ENCODE measurements at regions not wholly inside any gene's neighbourhood (a gene's known extent, or its start where the extent isn't known, plus 50 kb on each side); places are given as distances from the start of the nearest gene placed in this dataset.

DNA sequence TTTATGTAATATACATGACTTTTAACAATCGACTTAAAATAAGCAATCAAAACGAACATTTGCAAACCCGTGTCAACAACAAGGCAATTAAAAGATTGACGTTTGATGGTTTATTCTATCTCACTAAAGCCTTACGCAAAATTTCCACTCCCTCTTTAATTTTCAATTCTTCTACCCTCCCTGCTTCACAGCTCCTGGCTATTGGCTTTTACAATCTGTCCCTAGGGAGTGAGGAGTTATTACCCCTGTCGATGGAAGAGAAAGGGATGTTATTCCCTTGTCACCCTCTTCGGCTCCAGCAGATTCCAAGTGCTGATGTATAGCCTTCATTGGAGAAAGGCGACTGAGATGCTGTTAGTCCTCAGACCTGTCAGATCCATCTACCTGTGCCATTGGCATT, 161.3 kb downstream of the ZNF281 start:
- no peak for DNase-seq

DNA sequence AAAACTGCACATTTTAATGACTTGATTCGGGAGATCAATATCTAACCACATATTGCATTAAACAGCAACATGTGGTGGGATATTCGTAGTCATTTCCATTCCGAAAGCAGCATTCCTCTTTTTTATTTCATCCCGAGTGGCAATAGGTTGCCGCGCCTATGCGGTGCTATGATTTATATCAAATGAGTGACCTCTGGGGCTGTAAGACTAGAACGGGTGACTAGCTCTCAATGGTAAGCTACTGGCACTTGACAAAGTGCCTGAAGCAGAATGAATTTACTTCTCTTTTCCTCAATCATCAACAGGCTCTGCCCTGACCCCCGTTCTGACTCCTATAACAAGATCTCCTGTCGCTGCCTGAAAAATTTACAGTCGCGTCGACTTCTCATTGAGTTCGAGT, 162.3 kb downstream of the ZNF281 start:
- no peak for DNase-seq

DNA sequence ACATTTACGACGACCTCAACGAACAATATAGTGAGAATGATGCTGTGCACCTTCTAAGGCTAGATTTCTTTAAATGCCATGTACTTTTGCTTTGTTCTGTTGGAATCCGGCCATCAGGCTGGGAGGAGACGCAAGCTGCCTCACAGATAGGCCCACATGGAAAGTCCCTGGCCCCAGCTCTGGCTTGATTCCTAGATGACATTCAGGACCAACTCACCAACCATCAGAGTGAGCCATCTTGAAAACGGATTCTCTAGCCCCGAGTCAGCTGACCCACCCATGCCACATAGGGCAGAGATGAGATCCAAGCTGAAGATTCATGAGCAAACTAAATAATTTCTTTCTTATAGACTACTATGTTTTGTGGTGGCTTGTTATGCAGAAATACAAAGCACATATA, 164.4 kb downstream of the ZNF281 start:
- peak; percentile 18 for DNase-seq

DNA sequence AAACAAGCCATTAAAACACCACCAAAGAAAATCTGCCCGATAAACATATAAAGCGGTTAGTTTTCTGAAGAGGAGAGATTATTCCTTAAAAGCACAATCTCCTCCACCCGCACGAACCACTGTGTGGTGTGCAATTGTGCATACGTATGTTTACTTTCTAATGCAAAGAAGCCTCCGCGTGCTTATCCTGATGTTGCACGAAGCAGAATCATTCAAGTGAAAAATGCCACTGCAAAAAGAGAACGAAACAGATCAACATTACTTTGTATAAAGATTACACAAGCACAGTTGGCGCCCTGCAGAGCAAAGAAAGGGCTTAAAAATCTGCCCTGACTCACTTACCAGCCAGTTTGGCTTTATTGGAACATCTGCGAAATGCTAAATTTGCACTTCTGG, 166.8 kb downstream of the ZNF281 start:
- DNase-seq: no peak

DNA sequence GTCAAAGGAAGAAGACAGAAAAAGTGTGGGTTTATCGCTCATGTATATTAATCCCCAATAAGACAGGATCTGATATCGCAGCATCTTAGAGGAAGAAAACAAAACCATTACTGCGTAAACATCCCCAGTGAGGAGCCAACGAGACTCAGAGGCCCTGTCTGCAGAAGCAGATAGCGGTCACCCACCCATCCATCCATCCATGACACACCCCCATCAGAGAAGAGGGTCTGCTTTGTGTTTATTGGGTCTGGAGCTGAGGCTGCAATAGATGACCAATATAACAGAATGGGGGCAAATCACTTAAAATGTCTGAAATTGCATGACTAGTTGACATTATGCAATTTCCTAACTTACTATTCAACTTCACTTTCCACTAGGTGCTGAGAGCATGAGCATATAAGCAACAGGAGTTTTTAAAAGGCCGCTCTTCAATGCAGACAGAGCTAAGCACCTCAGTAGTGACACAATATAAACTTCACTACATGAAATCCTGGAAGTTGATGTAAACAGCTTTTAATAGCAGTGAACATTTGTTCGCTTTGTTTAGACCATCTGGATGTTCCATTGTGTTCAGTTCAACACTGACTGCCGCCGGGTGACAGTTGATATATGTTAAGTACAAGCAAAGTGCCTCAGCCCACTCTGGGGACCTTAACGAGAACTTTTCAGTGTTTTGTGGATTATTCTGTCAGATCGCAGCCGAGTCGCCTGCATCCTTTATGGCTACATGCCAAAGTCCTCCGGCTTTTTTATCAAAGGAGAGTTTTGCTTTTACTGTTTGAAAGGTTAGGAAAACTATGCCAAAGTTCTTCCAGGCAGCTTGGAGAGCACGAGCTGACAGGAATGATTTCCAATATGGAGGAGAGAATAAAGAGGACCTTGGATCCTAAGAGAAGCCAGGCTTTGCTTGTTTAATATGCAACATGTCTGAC, 167.5 kb downstream of the ZNF281 start:
- no peak for DNase-seq

DNA sequence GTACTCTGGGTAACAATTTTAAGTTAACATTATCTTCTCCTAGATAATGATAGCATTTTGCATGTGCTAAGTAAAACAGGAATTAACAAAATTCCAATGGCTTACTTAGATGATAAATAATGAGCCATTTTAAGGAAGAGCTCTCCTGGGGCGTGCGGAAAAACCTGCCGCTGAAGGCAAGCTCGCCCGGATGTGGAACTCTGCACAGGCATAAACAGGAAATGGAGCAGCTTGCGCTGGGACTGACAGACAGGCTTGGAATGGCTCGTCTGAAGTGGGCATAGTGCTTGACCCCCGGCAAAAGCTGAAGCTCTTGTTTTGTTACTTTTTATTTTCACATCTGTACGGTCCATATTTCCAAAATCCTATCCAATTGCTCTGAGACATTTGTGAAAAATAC, 169.2 kb downstream of the ZNF281 start:
- DNase-seq: no peak

DNA sequence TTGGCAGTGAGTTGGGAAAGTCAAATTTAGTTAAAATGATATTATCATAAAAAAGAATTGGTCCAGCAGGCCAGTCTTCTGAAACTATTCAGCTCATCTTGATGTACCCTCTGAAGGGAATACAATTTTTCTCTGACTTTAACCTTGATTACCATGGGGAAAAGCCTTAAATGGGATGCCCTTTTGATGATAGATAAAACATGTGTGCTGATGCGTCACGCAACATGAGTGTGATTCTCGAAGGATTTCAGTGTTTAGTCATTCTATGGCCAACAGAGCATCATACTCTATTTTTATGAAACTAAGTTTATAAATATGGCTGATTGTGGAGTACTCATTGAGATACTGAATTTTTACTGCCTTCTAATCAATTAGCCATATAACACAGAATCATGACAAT, 171.5 kb downstream of the ZNF281 start:
- DNase-seq: no peak

DNA sequence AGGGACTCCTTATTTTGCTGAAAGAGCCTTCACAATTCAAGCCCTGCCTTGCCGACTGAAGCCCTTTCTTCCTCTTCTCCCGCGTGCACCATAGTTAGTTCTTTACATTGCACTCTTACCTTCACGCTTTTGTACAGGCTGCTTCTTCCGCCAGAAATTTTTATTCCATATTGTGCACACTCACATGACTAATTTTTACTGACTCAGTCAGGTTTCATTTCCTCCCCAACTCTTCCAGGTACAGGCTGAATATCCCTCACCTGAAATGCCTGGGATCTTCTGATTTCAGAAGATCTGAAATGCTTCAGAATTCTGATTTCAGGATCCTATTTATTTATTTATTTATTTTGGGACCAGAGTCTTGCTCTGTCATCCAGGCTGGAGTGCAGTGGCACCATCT, 172.8 kb downstream of the ZNF281 start:
- DNase-seq: no peak

DNA sequence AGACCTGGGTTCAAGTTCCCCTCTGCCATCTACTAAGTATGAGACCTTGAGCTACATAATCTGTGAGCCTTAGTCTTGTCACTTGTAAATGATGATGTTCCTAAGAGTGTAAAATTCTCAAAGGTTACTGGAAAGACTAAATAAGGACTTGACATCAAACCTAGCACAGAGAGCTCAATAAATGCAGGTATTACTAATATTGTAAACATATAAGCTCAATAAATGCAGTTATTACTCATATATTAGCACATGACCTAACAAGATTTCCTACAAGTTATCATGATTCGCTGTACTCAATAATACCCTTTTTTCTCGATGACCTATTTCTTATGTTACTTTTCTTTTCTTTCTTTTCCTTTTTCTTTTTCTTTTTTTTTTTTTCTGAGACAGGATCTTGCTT, 174.9 kb downstream of the ZNF281 start:
- no peak for DNase-seq

DNA sequence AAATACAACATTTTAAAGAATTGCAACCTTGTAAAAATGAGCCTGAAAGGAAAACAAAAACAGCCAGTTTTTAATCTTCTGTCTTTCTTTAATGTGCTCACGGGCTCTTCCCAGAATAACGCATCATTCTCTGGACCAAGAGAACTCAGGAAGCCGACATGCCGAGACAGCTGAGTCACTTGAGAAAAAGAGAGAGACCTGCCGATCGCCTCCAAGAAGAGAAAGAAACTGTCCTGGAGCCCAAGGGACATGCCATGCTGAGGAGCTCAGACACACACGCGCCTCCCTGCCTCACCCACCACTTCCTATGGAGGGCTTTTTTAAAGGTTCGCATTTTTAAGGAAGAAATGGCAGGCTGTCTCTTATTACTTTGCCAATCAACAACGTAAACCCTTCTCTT, 176.4 kb downstream of the ZNF281 start:
- peak; percentile 11 for DNase-seq

DNA sequence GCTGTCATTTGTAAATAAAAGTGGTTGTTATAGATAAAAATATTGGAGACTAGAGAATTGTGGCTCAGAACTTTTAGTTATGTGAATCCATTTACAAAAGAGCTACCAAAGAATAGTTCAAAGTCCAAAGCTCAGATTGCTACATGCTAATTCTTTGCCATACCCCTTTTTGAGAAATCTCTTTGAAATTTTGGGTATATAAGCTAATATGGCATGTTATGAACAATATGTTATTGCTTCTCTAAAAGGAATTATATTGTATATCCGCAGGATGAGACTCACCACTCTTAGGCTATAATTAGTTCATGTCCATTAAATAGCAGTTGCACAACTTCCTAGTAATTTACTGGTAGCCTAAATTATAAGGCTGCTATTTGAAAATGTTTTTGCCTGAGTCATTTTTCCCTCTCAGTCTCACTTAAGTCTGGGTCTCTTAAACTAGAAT, 178.0 kb downstream of the ZNF281 start:
- no peak for DNase-seq

DNA sequence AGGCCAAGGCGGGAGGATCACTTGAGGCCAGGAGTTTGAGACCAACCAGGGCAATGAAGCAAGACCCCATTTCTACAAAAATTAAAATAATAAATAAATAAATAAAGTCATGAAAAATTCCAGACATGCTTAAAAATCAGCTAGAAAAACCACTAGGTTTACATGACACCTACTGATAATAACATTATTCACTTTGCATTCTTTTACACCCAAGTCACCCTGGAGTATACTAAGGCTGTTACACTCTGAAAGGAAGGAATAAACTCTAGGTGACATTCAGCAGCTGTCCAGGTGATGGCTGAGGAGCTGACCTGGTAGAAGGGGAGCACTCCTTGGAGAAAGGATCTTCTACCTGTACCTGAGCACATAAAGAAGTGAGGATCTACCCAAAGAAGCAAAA, 179.2 kb downstream of the ZNF281 start:
- DNase-seq: no peak

DNA sequence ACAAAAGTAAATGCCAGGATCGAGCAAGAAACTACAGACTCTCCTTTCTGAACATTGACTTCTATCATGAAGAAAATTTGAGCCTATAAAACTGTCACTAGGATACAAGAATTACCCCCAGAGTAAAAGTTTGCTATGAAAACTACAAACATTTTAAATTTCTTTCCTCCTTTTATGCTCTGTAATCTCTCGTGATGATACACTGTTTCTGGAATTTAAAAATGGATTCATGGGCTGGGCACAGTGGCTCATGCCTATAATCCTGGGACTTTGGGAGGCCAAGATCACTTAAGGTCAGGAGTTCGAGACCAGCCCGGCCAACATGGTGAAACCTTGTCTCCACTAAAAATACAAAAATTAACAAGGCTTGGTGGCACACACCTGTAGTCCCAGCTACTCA, 181.3 kb downstream of the ZNF281 start:
- DNase-seq: no peak

DNA sequence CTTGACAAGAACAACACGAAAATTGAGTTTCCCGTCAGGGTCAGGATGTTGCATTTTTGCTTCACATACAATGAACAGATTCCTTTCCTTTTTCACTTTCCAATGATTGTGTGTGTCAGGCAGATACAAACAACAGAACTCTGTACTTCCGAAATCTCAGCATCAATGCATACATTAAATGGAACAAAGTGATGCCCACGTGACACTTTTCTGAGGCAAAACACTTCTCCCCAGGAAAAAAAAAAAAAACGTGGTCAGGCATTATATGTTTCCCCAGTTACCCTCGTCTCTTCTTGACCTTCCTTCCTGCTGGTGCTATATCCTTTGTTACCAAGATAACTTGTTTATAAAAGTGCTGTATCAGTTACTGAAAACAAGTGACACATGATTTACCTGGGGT, 181.8 kb downstream of the ZNF281 start:
- no peak for DNase-seq

Measured in T1000 (cell line).